GM12873 (cell line): ENCODE measurements at regions not wholly inside any gene's neighbourhood (a gene's known extent, or its start where the extent isn't known, plus 50 kb on each side); places are given as distances from the start of the nearest gene placed in this dataset.

Source experiments
- TF ChIP-seq, protein P1 (sequence below): IDR thresholded peaks from 2 replicates; pipeline ENCODE4 v1.5.1; 2012; ENCODE audit warnings: low read depth, mild to moderate bottlenecking, moderate library complexity, low read length, control low read depth; ENCODE audit not compliant: insufficient read depth; ENCODE audit errors: missing control alignments

DNA sequence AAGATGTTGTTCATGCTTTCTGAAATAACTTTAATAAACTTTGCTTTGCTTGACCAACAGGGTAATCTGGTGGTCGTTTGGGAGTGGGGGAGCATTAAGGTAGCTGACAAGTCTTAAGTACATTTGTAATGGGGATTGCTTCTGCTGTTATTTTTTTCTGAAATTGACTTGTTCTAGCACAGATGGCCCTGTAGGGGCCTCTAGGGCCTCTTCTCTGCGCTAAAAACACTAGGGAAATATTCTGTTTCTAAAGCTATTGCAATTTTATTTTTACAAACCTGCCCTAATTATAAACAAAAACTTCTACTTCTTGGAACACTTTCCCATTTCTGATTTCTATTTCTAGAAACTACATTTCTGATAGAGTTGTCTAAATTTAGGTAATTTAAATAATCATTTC, 191.3 kb upstream of the KCNJ3 start:
- TF ChIP-seq, protein P1, sequence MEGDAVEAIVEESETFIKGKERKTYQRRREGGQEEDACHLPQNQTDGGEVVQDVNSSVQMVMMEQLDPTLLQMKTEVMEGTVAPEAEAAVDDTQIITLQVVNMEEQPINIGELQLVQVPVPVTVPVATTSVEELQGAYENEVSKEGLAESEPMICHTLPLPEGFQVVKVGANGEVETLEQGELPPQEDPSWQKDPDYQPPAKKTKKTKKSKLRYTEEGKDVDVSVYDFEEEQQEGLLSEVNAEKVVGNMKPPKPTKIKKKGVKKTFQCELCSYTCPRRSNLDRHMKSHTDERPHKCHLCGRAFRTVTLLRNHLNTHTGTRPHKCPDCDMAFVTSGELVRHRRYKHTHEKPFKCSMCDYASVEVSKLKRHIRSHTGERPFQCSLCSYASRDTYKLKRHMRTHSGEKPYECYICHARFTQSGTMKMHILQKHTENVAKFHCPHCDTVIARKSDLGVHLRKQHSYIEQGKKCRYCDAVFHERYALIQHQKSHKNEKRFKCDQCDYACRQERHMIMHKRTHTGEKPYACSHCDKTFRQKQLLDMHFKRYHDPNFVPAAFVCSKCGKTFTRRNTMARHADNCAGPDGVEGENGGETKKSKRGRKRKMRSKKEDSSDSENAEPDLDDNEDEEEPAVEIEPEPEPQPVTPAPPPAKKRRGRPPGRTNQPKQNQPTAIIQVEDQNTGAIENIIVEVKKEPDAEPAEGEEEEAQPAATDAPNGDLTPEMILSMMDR: peak; percentile 23

DNA sequence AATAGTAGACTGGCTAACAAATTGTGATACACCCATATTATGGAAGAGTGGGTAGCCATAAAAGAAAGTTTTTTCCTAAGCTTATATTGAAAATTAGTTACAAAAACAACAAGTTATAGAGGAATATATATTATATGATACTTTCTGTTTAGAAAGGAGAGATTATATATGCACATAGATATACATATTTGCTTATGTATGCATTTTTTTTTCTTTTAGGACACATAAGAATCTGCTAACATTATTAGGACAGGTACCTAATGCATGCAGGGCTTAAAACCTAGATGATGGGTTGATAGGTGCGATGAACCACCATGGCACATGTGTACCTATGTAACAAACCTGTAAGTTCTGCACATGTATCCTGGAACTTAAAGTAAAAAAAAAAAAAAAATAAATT, 179.6 kb upstream of the KCNJ3 start:
- TF ChIP-seq, protein P1: no peak

DNA sequence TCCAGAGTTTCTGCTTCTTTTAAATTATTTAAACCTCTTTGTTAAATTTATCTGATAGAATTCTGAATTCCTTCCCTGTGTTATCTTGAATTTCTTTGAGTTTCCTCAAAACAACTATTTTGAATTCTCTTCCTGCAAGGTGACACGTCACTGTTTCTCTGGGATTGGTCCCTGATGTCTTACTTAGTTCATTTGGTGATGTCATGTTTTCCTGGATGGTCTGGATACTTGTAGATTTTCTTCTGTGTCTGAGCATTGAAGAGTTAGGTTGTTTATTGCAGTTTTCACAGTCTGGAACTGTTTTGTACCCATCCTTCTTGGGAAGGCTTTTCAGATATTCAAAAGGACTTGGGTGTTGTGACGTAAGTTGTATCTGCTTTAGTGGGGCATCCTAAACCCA, 172.3 kb upstream of the KCNJ3 start:
- TF ChIP-seq, protein P1: no peak

DNA sequence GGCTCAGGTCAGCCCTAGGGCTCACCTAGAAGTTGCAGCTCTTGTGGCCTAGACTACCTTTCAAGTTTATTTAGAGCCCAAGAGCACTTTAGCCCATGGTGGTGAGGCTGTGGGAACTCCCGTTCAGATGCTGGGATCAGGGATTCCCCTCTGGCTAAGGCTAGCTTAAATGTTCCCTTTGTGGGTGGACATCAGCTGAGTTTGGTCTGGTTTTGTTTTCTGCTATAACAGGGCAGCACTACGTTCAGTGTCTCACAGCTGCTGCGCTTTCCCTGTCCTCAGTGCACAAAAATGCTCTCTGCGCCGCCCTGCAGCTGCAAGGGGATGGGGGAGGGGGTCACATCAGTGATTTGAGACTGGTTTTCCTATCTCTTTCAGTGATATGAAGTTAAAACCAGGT, 170.5 kb upstream of the KCNJ3 start:
- TF ChIP-seq, protein P1: no peak

DNA sequence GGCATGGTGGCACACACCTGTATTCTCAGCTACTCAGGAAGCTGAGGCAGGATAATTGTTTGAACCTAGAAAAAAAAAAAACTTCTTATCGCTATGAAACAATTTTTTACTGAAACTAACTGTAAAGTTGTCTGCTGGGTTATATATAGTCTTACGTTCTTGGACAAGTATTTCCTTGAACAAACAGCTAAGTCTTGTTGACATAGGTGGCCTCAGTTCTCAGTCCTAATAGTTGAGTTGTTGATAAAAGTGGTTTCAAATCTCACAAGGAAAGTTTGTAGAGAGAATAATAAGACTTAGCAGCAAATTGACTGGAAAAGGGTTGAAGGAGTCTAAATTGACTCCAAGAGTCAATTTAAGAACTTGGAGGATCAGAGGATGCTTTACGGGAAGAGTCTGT, 166.5 kb upstream of the KCNJ3 start:
- TF ChIP-seq, protein P1: no peak

DNA sequence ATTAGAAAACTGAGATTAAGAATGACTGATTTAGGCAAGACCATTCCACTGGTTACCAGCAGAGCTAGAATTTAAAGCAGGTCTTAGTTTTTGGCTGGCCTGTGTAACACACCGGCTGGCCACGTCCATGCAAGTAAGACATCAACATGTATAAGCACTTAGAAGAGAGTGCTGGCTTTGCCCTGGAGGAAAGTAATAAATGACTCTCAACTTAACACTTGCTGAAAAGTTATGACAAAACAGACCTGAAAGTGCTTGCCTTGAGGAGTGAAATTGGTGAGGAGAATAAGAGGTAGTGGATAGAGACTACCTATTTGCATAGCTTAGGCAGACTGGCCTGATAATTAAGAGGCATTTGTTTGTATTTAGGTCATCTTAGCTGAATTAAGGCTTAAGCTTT, 165.7 kb upstream of the KCNJ3 start:
- TF ChIP-seq, protein P1: no peak

DNA sequence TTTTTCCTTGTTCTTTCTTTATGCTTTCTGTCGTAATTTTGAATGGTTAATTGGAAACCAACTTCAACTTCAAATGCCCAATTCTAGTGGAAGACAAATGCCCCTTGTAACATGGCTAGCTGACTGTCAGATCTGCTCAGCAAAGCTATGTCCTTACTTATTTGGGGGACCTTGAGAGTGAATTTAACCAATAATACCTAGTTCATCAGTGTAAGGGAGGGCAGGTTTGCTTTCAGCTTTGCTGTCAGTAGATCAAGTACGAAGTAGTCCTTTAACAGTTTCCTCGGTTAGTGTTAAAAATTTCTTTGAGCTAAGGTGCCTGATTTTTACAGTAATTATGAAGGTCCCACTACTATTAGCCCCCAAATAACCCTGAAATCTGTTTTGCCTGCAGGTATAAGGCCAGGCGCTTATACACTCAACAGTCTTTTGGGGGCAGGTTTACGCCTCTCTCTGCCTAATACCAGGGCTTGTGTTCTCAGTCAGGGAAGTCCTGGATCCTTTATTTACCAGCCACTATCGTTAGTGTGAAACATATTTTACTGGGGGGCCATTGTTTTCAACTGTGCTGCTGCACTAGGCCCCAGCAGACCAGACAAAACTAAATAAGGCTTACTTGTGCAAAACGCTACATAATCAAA, 165.1 kb upstream of the KCNJ3 start:
- TF ChIP-seq, protein P1: no peak
